ENCODE measurements at regions not wholly inside any gene's neighbourhood (a gene's known extent, or its start where the extent isn't known, plus 50 kb on each side); places are given as distances from the start of the nearest gene placed in this dataset.

- DNase-seq (ENCODE audit: low spot score) (no peak), ATAC-seq (ENCODE audit: low FRiP score) (no peak)
- no peak for TF ChIP-seq CTCF (IDR thresholded peaks at IDR 0.05)
Observed at GRCh38 chr13:104485571-104485970, 1419.4 kb upstream of the SLC10A2 start.

- no peak for ATAC-seq (ENCODE audit: low FRiP score)
- no peak for DNase-seq (ENCODE audit: low spot score)
- no peak for TF ChIP-seq CTCF (IDR thresholded peaks at IDR 0.05)
Observed at GRCh38 chr13:104483631-104484030, 1417.4 kb upstream of the SLC10A2 start.

- ATAC-seq (ENCODE audit: low FRiP score): no peak
- no peak for DNase-seq (ENCODE audit: low spot score)
- no peak for TF ChIP-seq CTCF (IDR thresholded peaks at IDR 0.05)
Observed at GRCh38 chr13:104477261-104477660, 1411.0 kb upstream of the SLC10A2 start.

- ATAC-seq (ENCODE audit: low FRiP score) (no peak), DNase-seq (ENCODE audit: low spot score) (no peak)
- TF ChIP-seq CTCF (IDR thresholded peaks at IDR 0.05): no peak
Observed at GRCh38 chr13:104473936-104474335, 1407.7 kb upstream of the SLC10A2 start.

GRCh38 chr13:104466016-104466415, 1399.8 kb upstream of the SLC10A2 start:
- ATAC-seq (ENCODE audit: low FRiP score): no peak
- DNase-seq (ENCODE audit: low spot score): no peak
- no peak for TF ChIP-seq CTCF (IDR thresholded peaks at IDR 0.05)

- ATAC-seq (ENCODE audit: low FRiP score) (no peak), DNase-seq (ENCODE audit: low spot score) (no peak)
- TF ChIP-seq CTCF (IDR thresholded peaks at IDR 0.05): no peak
Observed at GRCh38 chr13:104461049-104461448, 1394.8 kb upstream of the SLC10A2 start.

- no peak for TF ChIP-seq CTCF (IDR thresholded peaks at IDR 0.05)
- DNase-seq (ENCODE audit: low spot score) (no peak), ATAC-seq (ENCODE audit: low FRiP score) (no peak)
Observed at GRCh38 chr13:104460554-104460953, 1394.3 kb upstream of the SLC10A2 start.

Data from omental fat pad (tissue), 3 donors.